H1 (cell line): ENCODE measurements at regions not wholly inside any gene's neighbourhood (a gene's known extent, or its start where the extent isn't known, plus 50 kb on each side); places are given as distances from the start of the nearest gene placed in this dataset.

Source experiments
- CHD2 ChIP-seq: IDR thresholded peaks from 2 replicates; pipeline ENCODE4 v1.6.1; 2012; ENCODE audit warnings: low read length, improper control_type of control experiment
- NANOG ChIP-seq: IDR thresholded peaks from 2 replicates; pipeline ENCODE4 v1.6.1; 2011; ENCODE audit warnings: low read length, low read depth, mild to moderate bottlenecking, inconsistent platforms; ENCODE audit not compliant: insufficient read depth, poor library complexity, severe bottlenecking
- RAD21 ChIP-seq, 2 experiments: IDR thresholded peaks in 1 of 2; conservative IDR thresholded peaks in 1 of 2; 2 replicates each; pipeline ENCODE4 v1.6.1; 2011; ENCODE audit warnings: low read depth in 2 of 2, low read length in 2 of 2, improper control_type of control experiment in 1 of 2, inconsistent platforms in 1 of 2, mild to moderate bottlenecking in 1 of 2, moderate library complexity in 1 of 2
- USF2 ChIP-seq: IDR thresholded peaks from 2 replicates; pipeline ENCODE4 v1.6.1; 2011; ENCODE audit warnings: low read length, improper control_type of control experiment

GRCh38 chr11:128195057-128195751 is 392.2 kb downstream of the ETS1 start (continued):
- no peak for TF ChIP-seq RAD21 (IDR thresholded peaks at IDR 0.05 in 1 of 2, conservative IDR thresholded peaks at IDR 0.05 in 1 of 2; ENCODE audit: low read depth in 2 of 2, low read length in 2 of 2)
- no peak for TF ChIP-seq USF2
- TF ChIP-seq CHD2: no peak
- TF ChIP-seq NANOG: no peak
- TF ChIP-seq, all 59 proteins: peak for 0
